GM21576 (cell line): ENCODE measurements at regions not wholly inside any gene's neighbourhood (a gene's known extent, or its start where the extent isn't known, plus 50 kb on each side); places are given as distances from the start of the nearest gene placed in this dataset.

Experiments used
- ATAC-seq: cut with Tn5 transposase; IDR thresholded peaks from one replicate; pipeline ENCODE4 v1.9.1; 2021; ENCODE audit warnings: mild to moderate bottlenecking, moderate library complexity; ENCODE audit not compliant: unreplicated experiment

DNA sequence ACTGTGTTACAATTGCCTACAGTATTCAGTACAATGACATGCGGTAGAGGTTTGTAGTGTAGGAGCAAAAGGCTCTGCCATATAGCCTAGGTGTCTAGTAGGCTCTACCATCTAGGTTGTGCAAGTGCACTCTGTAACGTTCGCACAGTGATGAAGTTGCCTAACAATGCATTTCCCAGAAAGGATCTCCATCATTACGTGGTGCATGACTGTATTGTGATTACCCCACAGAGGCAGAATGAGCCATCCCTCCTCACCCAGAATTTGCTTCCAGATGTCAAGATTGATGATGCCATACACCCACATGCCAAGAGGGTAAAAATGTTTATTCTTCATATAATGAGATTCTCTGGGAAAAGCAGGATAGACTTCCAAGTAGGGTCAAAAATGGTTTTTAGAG, 199.3 kb upstream of the CTTNBP2NL start:
- ATAC-seq, result no peak

DNA sequence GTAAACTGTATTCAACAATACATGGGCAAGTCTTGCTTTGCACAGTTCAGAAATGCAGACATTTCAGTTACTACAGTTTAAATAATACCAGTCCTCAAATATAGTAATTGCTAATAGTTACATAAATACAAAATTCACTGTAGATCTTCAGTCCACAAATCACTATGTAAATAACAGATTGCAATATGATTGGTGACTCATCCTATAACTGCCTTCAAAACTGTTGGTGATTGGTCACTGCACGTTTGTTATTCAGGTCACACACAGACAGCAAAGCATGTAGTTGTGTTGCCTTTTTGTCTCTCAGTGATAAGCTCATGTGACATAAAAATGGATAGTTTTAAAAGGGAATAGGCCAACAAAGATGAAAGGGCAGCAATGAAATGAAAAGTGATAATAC, 186.5 kb upstream of the CTTNBP2NL start:
- ATAC-seq, result no peak

DNA sequence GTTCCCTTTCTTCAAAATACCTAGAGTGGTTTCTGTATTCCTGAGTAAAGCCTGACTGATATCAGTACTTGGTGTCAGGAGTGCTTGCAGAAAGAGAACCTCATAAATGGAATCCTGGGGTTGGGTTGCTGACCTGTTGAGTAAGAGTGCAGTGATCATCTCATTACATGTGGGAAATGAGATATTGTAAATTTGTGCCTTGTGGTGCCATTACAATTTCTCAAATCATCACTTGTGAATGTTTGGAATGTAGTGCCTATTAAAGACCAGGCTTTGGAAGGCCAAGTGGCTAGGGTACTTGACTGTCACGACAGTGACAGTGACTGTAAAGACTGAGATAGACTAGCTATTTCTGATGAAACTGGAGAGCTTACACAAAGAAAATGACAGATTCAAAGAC, 176.7 kb upstream of the CTTNBP2NL start:
- no peak for ATAC-seq

DNA sequence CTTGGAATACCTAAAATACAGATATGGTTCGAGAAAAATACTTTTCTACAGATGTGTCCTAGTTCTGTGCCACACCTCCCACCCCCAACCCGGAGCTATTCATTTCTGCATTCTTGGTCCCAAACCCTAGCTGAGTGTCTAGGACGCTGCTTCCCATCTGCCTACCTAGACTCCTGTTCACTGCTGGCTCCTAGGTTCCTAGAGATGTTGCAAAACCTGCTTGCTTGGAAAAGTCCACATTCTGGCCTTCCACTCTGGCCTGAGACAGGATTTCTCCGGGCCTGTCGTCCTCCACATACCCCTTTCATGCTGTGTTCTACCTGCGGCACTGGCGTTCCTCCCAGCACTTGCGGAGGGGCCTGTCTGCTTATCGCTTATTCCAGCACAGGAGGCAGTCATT, 165.8 kb upstream of the CTTNBP2NL start:
- no peak for ATAC-seq

DNA sequence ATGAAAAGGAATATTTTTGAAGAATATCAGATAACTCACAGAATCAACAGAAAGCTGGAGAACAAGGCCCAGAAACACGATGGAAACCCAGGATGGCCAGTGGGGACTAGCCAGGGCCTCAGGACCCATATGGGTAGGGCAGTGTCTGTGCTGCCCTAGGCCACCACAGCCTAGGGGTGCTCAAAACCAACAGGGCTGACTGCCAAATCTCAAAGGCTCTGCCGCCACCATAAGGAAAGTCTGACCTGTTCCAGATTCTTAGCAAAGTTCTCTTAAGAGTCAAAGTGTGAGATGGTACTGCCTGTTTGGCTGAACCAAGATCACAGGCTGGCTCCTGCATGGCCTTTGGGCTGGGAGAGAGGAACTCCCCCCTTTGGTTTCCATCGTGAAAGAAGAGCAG, 164.7 kb upstream of the CTTNBP2NL start:
- no peak for ATAC-seq

- no peak for ATAC-seq
Observed at GRCh38 chr1:112232848-112233247, 163.2 kb upstream of the CTTNBP2NL start.

- ATAC-seq, result no peak
Observed at GRCh38 chr1:112234710-112235109, 161.3 kb upstream of the CTTNBP2NL start.

GRCh38 chr1:112237983-112238545, 157.9 kb upstream of the CTTNBP2NL start:
- ATAC-seq, result no peak

DNA sequence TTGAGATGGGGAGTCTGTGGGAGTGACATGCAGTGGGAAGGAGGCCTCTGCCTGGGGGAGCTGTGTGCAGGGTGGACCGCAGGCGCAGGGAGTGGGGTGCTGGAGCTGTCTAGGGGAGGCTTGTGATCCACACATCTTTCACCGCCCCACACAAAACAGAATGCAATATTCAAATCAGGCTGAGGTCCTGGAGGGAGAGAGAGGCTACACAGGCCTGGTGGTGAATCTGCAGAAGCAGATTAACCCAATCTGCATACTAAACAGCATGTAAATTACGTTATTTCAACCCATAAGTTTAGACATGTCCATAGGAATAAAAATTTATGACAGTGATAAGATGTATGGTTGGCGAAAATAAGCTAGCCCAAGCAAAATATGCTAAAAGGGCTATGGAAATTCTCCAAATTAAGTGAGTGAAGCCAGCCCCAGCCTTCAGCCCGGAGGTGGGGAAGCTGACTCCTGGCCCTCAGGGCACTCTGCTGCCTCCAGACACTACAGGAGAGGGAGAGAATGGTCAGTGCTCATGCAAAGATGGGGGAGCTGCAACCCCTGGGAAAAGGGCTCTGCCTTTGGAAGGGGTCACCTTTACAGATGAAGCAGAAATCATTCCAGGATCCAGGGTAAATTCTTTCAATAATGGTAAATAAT, 156.2 kb upstream of the CTTNBP2NL start:
- ATAC-seq, result no peak

- ATAC-seq, result no peak
Observed at GRCh38 chr1:112242470-112242869, 153.5 kb upstream of the CTTNBP2NL start.

DNA sequence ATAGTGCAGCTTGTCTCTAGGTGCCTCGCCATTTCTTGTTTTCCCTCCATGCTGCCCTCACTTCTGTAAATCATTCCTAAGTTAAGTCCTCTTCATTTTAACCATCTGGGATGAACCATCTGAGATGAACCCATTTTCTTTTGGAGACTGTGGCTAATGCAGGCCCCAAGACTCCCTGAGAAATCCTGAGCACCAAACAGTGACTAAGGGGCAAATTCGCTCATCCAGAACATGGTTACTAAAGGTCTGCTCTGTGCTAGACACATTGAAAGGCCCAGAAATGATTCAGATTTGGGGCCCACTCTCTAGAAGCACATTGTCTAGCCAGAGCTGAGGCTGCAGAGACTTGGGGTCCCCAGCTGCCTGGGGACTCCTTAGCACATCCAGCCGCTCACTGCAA, 151.9 kb upstream of the CTTNBP2NL start:
- no peak for ATAC-seq

GRCh38 chr1:112245114-112245513, 150.9 kb upstream of the CTTNBP2NL start:
- ATAC-seq, result no peak

GRCh38 chr1:112247036-112247597, 148.9 kb upstream of the CTTNBP2NL start:
- ATAC-seq, result no peak

GRCh38 chr1:112247961-112248360, 148.1 kb upstream of the CTTNBP2NL start:
- ATAC-seq, result no peak

- ATAC-seq, result no peak
Observed at GRCh38 chr1:112250892-112251291, 145.1 kb upstream of the CTTNBP2NL start.

DNA sequence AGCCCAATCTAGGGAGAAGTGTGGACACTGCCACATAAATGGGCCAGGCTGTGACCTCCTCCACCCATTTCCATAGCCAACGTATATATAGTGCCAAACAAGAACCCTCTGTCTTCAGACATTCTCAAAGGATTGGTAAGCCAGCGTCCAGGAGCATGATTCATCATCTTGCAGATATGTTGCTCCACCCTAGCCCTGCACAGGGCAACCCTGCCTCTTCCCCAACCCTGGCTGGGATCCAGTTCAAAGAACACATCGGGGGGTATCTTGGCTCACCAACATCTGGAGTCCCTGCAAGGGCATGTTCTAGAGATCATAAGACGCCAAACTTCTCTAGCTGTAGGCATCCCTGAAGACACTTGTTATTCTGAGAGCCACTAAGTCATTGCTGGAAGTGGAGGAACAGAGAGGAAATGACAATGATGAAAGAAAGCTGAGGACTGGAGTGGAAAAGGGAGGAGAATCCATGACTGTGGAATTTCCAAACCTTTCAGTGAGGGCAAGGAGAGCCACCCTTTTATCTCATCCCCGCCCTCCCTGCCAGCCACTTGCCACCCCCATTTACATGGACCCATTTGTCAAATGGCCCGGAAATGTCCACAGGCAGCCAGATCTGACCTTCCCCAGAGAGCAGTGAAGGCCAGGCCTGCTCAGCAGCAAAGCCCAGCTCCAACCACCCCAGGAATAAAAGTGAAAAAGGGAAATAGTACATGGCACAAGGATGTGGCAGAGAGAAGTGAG, 144.1 kb upstream of the CTTNBP2NL start:
- ATAC-seq, result no peak

GRCh38 chr1:112253366-112253765, 142.6 kb upstream of the CTTNBP2NL start:
- no peak for ATAC-seq

DNA sequence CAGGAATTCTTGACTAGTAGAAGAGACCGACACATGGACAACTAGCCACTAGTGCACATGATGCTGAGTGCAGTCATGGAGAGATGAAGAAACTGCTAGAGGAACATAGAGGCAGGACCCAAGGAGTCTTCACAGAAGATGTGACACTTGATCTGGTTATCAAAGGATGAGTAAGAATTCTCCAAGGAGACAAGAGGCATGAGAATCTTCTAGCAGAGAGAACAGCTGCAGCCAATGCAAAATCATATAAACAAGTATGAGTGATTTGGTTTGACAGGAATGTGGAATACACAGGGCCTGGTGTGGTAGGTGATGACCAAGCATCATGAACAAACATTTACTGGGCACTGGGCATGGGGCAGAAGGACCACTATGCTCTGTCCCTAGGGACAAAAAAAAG, 140.9 kb upstream of the CTTNBP2NL start:
- ATAC-seq, result no peak

GRCh38 chr1:112256411-112256810, 139.6 kb upstream of the CTTNBP2NL start:
- ATAC-seq, result no peak

DNA sequence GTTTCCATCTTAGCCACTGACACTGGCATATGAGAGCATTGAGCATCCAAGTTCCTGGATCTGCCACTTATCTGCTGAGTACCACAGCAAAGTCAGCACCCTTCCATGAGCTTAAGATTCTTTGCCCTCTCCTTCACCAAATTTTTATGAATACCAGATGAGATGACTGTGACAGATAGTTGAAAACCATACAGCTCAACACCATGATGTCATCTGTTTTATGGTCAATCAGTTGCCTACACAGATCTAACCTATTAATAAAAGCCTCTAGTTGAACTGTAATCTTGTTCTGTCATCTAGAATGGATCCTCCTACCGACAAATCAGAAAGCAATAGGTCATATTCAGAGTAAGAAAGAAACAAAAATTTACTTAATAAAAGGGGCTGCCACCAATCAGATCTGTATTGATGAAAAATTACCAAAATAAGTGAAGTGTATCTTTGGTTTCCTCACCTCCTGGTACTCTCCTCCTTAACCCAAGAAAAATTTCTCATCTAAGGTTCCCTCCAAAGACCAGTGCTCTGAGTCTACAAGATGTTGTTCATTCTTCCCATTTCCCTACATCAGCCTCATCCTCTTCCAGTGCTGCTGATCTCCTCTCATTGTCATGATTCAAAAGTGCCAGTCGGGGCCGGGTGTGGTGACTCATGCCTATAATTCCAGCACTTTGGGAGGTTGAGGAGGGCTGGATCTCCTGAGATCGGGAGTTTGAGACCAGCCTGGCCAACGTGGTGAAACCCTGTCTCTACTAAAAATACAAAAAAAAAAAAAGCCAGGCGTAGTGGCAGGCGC, 138.8 kb upstream of the CTTNBP2NL start:
- no peak for ATAC-seq

GRCh38 chr1:112260699-112261098, 135.3 kb upstream of the CTTNBP2NL start:
- no peak for ATAC-seq
